SH-SY5Y (cell line): ENCODE measurements at regions not wholly inside any gene's neighbourhood (a gene's known extent, or its start where the extent isn't known, plus 50 kb on each side); places are given as distances from the start of the nearest gene placed in this dataset.

Experiments
- GATA2 ChIP-seq: IDR thresholded peaks from 2 replicates; pipeline ENCODE4 v1.6.1; 2011; ENCODE audit warnings: mild to moderate bottlenecking, low read depth, low read length
- GATA3 ChIP-seq: IDR thresholded peaks from 2 replicates; pipeline ENCODE4 v1.6.1; 2011; ENCODE audit warnings: low read depth, mild to moderate bottlenecking, low read length, moderate library complexity

DNA sequence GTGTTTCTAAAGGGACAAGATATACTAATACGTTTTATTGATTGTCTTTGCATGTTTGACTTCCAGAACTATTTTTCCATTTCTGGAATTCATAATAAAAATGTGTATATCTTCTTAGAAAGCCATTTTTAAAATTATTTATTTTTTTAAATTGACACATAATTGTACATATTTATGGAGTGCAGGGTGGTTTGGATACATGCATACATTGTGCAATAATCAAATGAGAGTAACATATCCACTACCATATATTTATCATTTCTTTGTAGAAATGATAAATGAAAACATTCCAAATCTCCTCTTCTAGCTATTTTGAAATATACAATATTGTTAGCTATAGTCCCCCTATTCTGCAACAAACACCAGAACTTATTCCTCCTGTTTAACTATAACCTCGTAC, 156.5 kb upstream of the ABI3BP start:
- TF ChIP-seq GATA2 (no peak), GATA3 (no peak)
